OCI-LY7 (cell line): ENCODE measurements at regions not wholly inside any gene's neighbourhood (a gene's known extent, or its start where the extent isn't known, plus 50 kb on each side); places are given as distances from the start of the nearest gene placed in this dataset.

Experiments
- BruUV-seq: library from RNA; stranded (reverse); fragments of 400-500 nt; replicated peaks from 2 replicates; lab custom pipeline; 2021; lab: Mats Ljungman, UMichigan
- CTCF ChIA-PET: fragments of 300-600 bp; sonication (Branson Sonifier 250); formaldehyde crosslinking; loops from one replicate; lab custom pipeline; 2022; ENCODE audit warnings: antibody characterized with exemption; ENCODE audit not compliant: unreplicated experiment; lab: Charles Lee
- POLR2A ChIA-PET: fragments of 300-600 bp; sonication (Branson Sonifier 250); formaldehyde crosslinking; loops from one replicate; lab custom pipeline; 2022; ENCODE audit warnings: antibody characterized with exemption; lab: Charles Lee
- DNase-seq: peaks from one replicate; pipeline ENCODE4 v3.0.0-alpha.2; 2015; ENCODE audit warnings: low spot score
- H2AFZ ChIP-seq: fragments of 200-600 bp; sonication (generic), shearing (Covaris generic); 2 replicates; pipeline ENCODE4 v1.6.1; 2014; ENCODE audit warnings: mild to moderate bottlenecking, antibody characterized with exemption, low read length, moderate library complexity
- H3K27ac ChIP-seq: fragments of 200-600 bp; sonication (generic); 2 replicates; pipeline ENCODE4 v1.5.1; 2014; ENCODE audit warnings: mixed run types, low read depth, mild to moderate bottlenecking, moderate library complexity, low read length, inconsistent platforms; ENCODE audit not compliant: poor library complexity, severe bottlenecking
- H3K36me3 ChIP-seq: fragments of 200-600 bp; sonication (generic); 2 replicates; pipeline ENCODE4 v1.6.1; 2014; ENCODE audit warnings: mild to moderate bottlenecking, antibody characterized with exemption, low read length, moderate library complexity, mixed read lengths; ENCODE audit not compliant: insufficient read depth
- H3K4me1 ChIP-seq: fragments of 200-600 bp; sonication (generic); 2 replicates; pipeline ENCODE4 v1.5.1; 2014; ENCODE audit warnings: mild to moderate bottlenecking, low read length; ENCODE audit not compliant: insufficient read depth, poor library complexity, severe bottlenecking
- H3K4me2 ChIP-seq: fragments of 200-600 bp; sonication (generic); 2 replicates; pipeline ENCODE4 v1.6.1; 2014; ENCODE audit warnings: mild to moderate bottlenecking, low read length
- H3K4me3 ChIP-seq: fragments of 200-600 bp; sonication (generic); 2 replicates; pipeline ENCODE4 v1.5.1; 2014; ENCODE audit warnings: mild to moderate bottlenecking, low read depth, low read length; ENCODE audit not compliant: poor library complexity, severe bottlenecking
- H3K79me2 ChIP-seq: fragments of 200-600 bp; sonication (generic); 2 replicates; pipeline ENCODE4 v1.6.1; 2016; ENCODE audit warnings: low read depth, mild to moderate bottlenecking, low read length, moderate library complexity, mixed read lengths; ENCODE audit not compliant: insufficient read depth
- H3K9me2 ChIP-seq: fragments of 200-600 bp; sonication (generic); 2 replicates; pipeline ENCODE4 v1.6.1; 2016; ENCODE audit warnings: mild to moderate bottlenecking, low read length, mixed read lengths; ENCODE audit not compliant: insufficient read depth
- H3K9me3 ChIP-seq: fragments of 200-600 bp; sonication (generic); 2 replicates; pipeline ENCODE4 v1.6.1; 2014; ENCODE audit warnings: mild to moderate bottlenecking, mixed run types, low read length, mixed read lengths
- H4K20me1 ChIP-seq: fragments of 200-600 bp; sonication (generic); 2 replicates; pipeline ENCODE4 v1.6.1; 2014; ENCODE audit warnings: mild to moderate bottlenecking, antibody characterized with exemption, low read length, moderate library complexity, mixed read lengths; ENCODE audit not compliant: insufficient read depth
- CTCF ChIP-seq: fragments of 200-600 bp; sonication (generic); conservative IDR thresholded peaks from 2 replicates; pipeline ENCODE4 v1.5.1; 2014; ENCODE audit warnings: mild to moderate bottlenecking, antibody characterized with exemption, low read length, moderate library complexity, mixed read lengths
- EZH2phosphoT487 ChIP-seq: fragments of 200-600 bp; sonication (generic); IDR thresholded peaks from 2 replicates; pipeline ENCODE4 v1.6.1; 2018; ENCODE audit warnings: low read depth, borderline replicate concordance, mild to moderate bottlenecking, mixed run types, antibody characterized with exemption, low read length, moderate library complexity, mixed read lengths
- intact Hi-C: fragments of 100-400 bp; cut with micrococcal nuclease; formaldehyde crosslinking; loops from one replicate; pipeline ENCODE4 v1.10.0; 2022; ENCODE audit not compliant: unreplicated experiment

- Histone ChIP-seq H3K9me3 (no peaks in the 10 kb centered on the region), H3K4me2 (no peak overlapping the region), H3K27ac (no peak overlapping the region), H3K4me3 (no peak overlapping the region), H2AFZ (no peak overlapping the region), H3K4me1 (no peaks in the 10 kb centered on the region), H3K36me3 (no peaks in the 10 kb centered on the region), H3K79me2 (no peaks in the 10 kb centered on the region), H3K9me2 (no peaks in the 10 kb centered on the region), H4K20me1 (no peaks in the 10 kb centered on the region)
- no peak for DNase-seq
- BruUV-seq, result no TSS peak
- intact Hi-C loops, result no loop called here
- TF ChIP-seq EZH2phosphoT487 (no peak), CTCF (peak; percentile 31; the same call in 1 of the 2 replicates)
- ChIA-PET CTCF (no interaction called here), POLR2A (interaction anchor here (0.6 kb wide), 1 partner anchor 252 kb away, joined by 5 read pairs; no protein-coding TSS in a partner anchor)
These were observed 1088.5 kb upstream of the GHITM start for GRCh38 chr10:83050815-83051214.

DNA sequence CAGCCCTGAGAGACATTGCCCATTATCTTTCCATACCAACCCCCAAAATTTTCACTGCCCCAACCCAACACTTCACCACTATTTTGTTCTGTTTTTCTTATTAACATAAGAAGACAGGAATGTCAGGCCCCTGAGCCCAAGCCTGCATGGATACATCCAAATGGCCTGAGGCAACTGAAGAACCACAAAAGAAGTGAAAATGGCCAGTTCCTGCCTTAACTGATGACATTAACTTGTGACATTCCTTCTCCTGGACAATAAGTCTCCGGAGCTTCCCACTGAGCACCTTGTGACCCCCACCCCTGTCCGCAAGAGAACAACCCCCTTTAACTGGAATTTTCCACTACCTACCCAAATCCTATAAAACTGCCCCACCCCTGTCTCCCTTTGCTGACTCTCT, 1076.4 kb upstream of the GHITM start:
- no peaks in the 10 kb centered on the region for H3K36me3 ChIP-seq
- no peaks in the 10 kb centered on the region for H3K4me1 ChIP-seq
- H3K9me3 ChIP-seq, result no peaks in the 10 kb centered on the region
- H4K20me1 ChIP-seq, result no peaks in the 10 kb centered on the region
- TF ChIP-seq CTCF, result no peak
- no peak for TF ChIP-seq EZH2phosphoT487
- H3K4me2 ChIP-seq, result no peak overlapping the region
- H2AFZ ChIP-seq, result no peak overlapping the region
- H3K27ac ChIP-seq, result no peak overlapping the region
- H3K79me2 ChIP-seq, result no peaks in the 10 kb centered on the region
- ChIA-PET POLR2A (no interaction called here), CTCF (no interaction called here)
- H3K9me2 ChIP-seq, result no peaks in the 10 kb centered on the region
- no peak for DNase-seq
- no peak overlapping the region for H3K4me3 ChIP-seq
- BruUV-seq, result no TSS peak
- intact Hi-C loops, result no loop called here

DNA sequence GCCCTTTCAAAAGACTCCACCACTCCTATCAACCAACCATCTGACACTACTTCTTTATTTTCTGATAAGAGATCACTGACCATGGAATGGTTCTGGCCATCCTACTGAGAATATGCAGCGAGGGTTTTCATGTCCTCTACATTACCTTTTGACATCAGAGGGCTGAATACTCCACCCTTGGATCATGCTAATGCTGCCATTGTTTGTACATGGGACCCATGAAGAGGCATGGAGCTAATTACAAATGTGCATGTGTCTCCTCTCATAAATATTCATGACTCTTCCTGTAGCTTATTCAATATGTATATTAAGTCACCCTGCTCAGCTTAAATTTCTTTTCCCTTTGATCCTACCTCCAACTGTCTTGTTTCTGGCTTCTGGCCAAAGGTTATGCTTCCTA, 1065.8 kb upstream of the GHITM start:
- Histone ChIP-seq H2AFZ (no peak overlapping the region), H3K9me2 (no peaks in the 10 kb centered on the region), H4K20me1 (no peaks in the 10 kb centered on the region), H3K4me1 (no peaks in the 10 kb centered on the region), H3K79me2 (no peaks in the 10 kb centered on the region), H3K4me3 (no peak overlapping the region), H3K4me2 (no peak overlapping the region), H3K27ac (no peak overlapping the region), H3K9me3 (no peaks in the 10 kb centered on the region), H3K36me3 (no peaks in the 10 kb centered on the region)
- POLR2A ChIA-PET, result no interaction called here
- TF ChIP-seq CTCF (no peak), EZH2phosphoT487 (no peak)
- no peak for DNase-seq
- no TSS peak for BruUV-seq
- intact Hi-C loops, result no loop called here
- CTCF ChIA-PET, result no interaction called here
